HG02840 (cell line): ENCODE measurements at regions not wholly inside any gene's neighbourhood (a gene's known extent, or its start where the extent isn't known, plus 50 kb on each side); places are given as distances from the start of the nearest gene placed in this dataset.

Experiments used
- ATAC-seq: cut with Tn5 transposase; IDR thresholded peaks from one replicate; pipeline ENCODE4 v1.9.1; 2021; ENCODE audit warnings: mild to moderate bottlenecking, moderate library complexity, moderate number of reproducible peaks; ENCODE audit not compliant: unreplicated experiment, low FRiP score

- ATAC-seq, result no peak
Observed at GRCh38 chr3:159631226-159631625, 357.4 kb upstream of the IL12A start.

- ATAC-seq, result no peak
Observed at GRCh38 chr3:159632128-159632527, 356.5 kb upstream of the IL12A start.

GRCh38 chr3:159632851-159633250 is 355.8 kb upstream of the IL12A start:
- ATAC-seq, result no peak

- no peak for ATAC-seq
Observed at GRCh38 chr3:159634483-159634882, 354.2 kb upstream of the IL12A start.

- ATAC-seq, result no peak
Observed at GRCh38 chr3:159635047-159635641, 353.5 kb upstream of the IL12A start.

GRCh38 chr3:159637883-159638542 is 350.6 kb upstream of the IL12A start:
- ATAC-seq, result no peak

- ATAC-seq, result no peak
Observed at GRCh38 chr3:159640225-159640624, 348.4 kb upstream of the IL12A start.

GRCh38 chr3:159643406-159643805 is 345.2 kb upstream of the IL12A start:
- ATAC-seq, result no peak

GRCh38 chr3:159645874-159646273 is 342.8 kb upstream of the IL12A start:
- no peak for ATAC-seq

GRCh38 chr3:159649951-159650350 is 338.7 kb upstream of the IL12A start:
- no peak for ATAC-seq

GRCh38 chr3:159650726-159651125 is 337.9 kb upstream of the IL12A start:
- no peak for ATAC-seq

GRCh38 chr3:159652452-159652851 is 336.2 kb upstream of the IL12A start:
- ATAC-seq, result no peak

- no peak for ATAC-seq
Observed at GRCh38 chr3:159654183-159655134, 334.2 kb upstream of the IL12A start.

- ATAC-seq, result no peak
Observed at GRCh38 chr3:159655202-159655601, 333.4 kb upstream of the IL12A start.

- ATAC-seq, result no peak
Observed at GRCh38 chr3:159657176-159657575, 331.5 kb upstream of the IL12A start.

- ATAC-seq, result no peak
Observed at GRCh38 chr3:159657629-159658028, 331.0 kb upstream of the IL12A start.

- ATAC-seq, result no peak
Observed at GRCh38 chr3:159660326-159660725, 328.3 kb upstream of the IL12A start.

GRCh38 chr3:159660901-159661300 is 327.7 kb upstream of the IL12A start:
- no peak for ATAC-seq

GRCh38 chr3:159662549-159662948 is 326.1 kb upstream of the IL12A start:
- no peak for ATAC-seq

- ATAC-seq, result no peak
Observed at GRCh38 chr3:159664006-159664405, 324.6 kb upstream of the IL12A start.

- ATAC-seq, result no peak
Observed at GRCh38 chr3:159664653-159665052, 324.0 kb upstream of the IL12A start.
